GM12878 (cell line): ENCODE measurements at regions not wholly inside any gene's neighbourhood (a gene's known extent, or its start where the extent isn't known, plus 50 kb on each side); places are given as distances from the start of the nearest gene placed in this dataset.

Experiments
- ATAC-seq: fragments of 200-7000 bp; cut with Tn5 transposase; 3 replicates; pipeline ENCODE4 v1.9.1; 2020; ENCODE audit warnings: mild to moderate bottlenecking, moderate library complexity
- BruUV-seq: library from RNA; stranded (reverse); fragments of 400-500 nt; replicated peaks from 2 replicates; lab custom pipeline; 2021; lab: Mats Ljungman, UMichigan
- CTCF ChIA-PET: fragments of 300-600 bp; sonication (Branson Sonifier 250); formaldehyde crosslinking; extraction: SDS; loops from one replicate; lab custom pipeline; 2021; ENCODE audit warnings: inconsistent platforms; lab: Yijun Ruan, JAX
- POLR2A ChIA-PET: fragments of 350-600 bp; formaldehyde crosslinking; extraction: SDS; loops from one replicate; lab custom pipeline; 2021; ENCODE audit warnings: inconsistent platforms; lab: Charles Lee
- RAD21 ChIA-PET: fragments of 300-600 bp; sonication (Branson Sonifier 250); formaldehyde crosslinking; loops from one replicate; lab custom pipeline; 2023; ENCODE audit warnings: antibody characterized with exemption; ENCODE audit not compliant: unreplicated experiment; lab: Charles Lee
- SMC1A ChIA-PET: fragments of 300-600 bp; sonication (Branson Sonifier 250); formaldehyde crosslinking; loops from one replicate; lab custom pipeline; 2023; ENCODE audit not compliant: unreplicated experiment, uncharacterized antibody; lab: Charles Lee
- DNase-seq: peaks from one replicate; pipeline ENCODE4 v3.0.0-alpha.2; 2011; ENCODE audit warnings: low read depth, low spot score
- FAIRE-seq: peaks from 3 replicates; lab custom pipeline; 2011; peaks lifted over from hg19 to GRCh38; lab: Jason Lieb, UNC
- H2AFZ ChIP-seq: 2 replicates; pipeline ENCODE4 v1.6.0; 2011; ENCODE audit warnings: low read depth, low read length, control low read depth; ENCODE audit not compliant: control insufficient read depth
- H3K27ac ChIP-seq: 2 replicates; pipeline ENCODE4 v1.5.1; 2011; ENCODE audit warnings: control low read depth; ENCODE audit not compliant: control insufficient read depth, insufficient read depth
- H3K27me3 ChIP-seq, 2 experiments: replicated peaks in 1 of 2; 2 replicates each; pipeline versions ENCODE4 v1.6.0 to v1.6.1; 2011; ENCODE audit warnings: low read length in 1 of 2; ENCODE audit not compliant: control insufficient read depth in 2 of 2, insufficient read depth in 2 of 2
- H3K36me3 ChIP-seq, 2 experiments: 2 replicates each; pipeline ENCODE4 v1.5.1; 2011; ENCODE audit warnings: low read length in 1 of 2; ENCODE audit not compliant: control insufficient read depth in 2 of 2, insufficient read depth in 2 of 2
- H3K4me1 ChIP-seq: 2 replicates; pipeline ENCODE4 v1.6.1; 2011; ENCODE audit warnings: mild to moderate bottlenecking, low read length, moderate library complexity, mixed read lengths; ENCODE audit not compliant: control insufficient read depth, insufficient read depth
- H3K4me2 ChIP-seq: 2 replicates; pipeline ENCODE4 v1.6.0; 2011; ENCODE audit warnings: control low read depth; ENCODE audit not compliant: control insufficient read depth, insufficient read depth
- H3K4me3 ChIP-seq: fragments of 200-600 bp; sonication (generic); 2 replicates; pipeline ENCODE4 v1.5.1; 2016
- H3K79me2 ChIP-seq: 2 replicates; pipeline ENCODE4 v1.6.0; 2011; ENCODE audit warnings: low read length; ENCODE audit not compliant: control insufficient read depth, insufficient read depth
- H3K9ac ChIP-seq: 2 replicates; pipeline ENCODE4 v1.8.0; 2011; ENCODE audit warnings: low read length, control low read depth, mixed read lengths; ENCODE audit not compliant: control insufficient read depth, insufficient read depth
- H3K9me3 ChIP-seq: replicated peaks from 3 replicates; pipeline ENCODE4 v1.5.1; 2011; ENCODE audit warnings: mild to moderate bottlenecking, low read length; ENCODE audit not compliant: control insufficient read depth, insufficient read depth
- H4K20me1 ChIP-seq: 2 replicates; pipeline ENCODE4 v1.6.0; 2011; ENCODE audit not compliant: control insufficient read depth, insufficient read depth
- BMI1 ChIP-seq: fragments of 450-650 bp; IDR thresholded peaks from 2 replicates; pipeline ENCODE4 v1.6.1; 2016; ENCODE audit warnings: mild to moderate bottlenecking, moderate library complexity, borderline replicate concordance
- CHD2 ChIP-seq: IDR thresholded peaks from 2 replicates; pipeline ENCODE4 v1.6.1; 2011; ENCODE audit warnings: low read depth, low read length, improper control_type of control experiment, borderline replicate concordance
- FOS ChIP-seq: IDR thresholded peaks from 3 replicates; pipeline ENCODE4 v1.6.1; 2011; ENCODE audit warnings: borderline replicate concordance; ENCODE audit not compliant: insufficient read length; ENCODE audit errors: extremely low read depth
- IRF4 ChIP-seq: IDR thresholded peaks from 2 replicates; pipeline ENCODE4 v1.6.1; 2011; ENCODE audit warnings: low read depth, low read length
- SMC3 ChIP-seq: IDR thresholded peaks from 2 replicates; pipeline ENCODE4 v1.6.1; 2011; ENCODE audit warnings: low read length, improper control_type of control experiment, borderline replicate concordance
- STAT3 ChIP-seq: IDR thresholded peaks from 2 replicates; pipeline ENCODE4 v1.6.1; 2011; ENCODE audit warnings: low read depth, low read length, improper control_type of control experiment
- WGBS: methylation state at CpG from one replicate; pipeline ENCODE4 v1.1.6; 2016; ENCODE audit warnings: low lambda C conversion rate; ENCODE audit not compliant: insufficient replicate concordance, insufficient coverage; ENCODE audit errors: missing lambda C conversion rate; 5-methylcytosine and 5-hydroxymethylcytosine counted together
- in situ Hi-C: fragments of 300-500 bp; cut with MboI; formaldehyde crosslinking; loops from 9 replicates; pipeline ENCODE4 v1.14.3; 2018; ENCODE audit warnings: mixed read lengths
- intact Hi-C: fragments of 100-400 bp; cut with micrococcal nuclease; formaldehyde crosslinking; loops from one replicate; pipeline ENCODE4 v1.14.2; 2022; ENCODE audit not compliant: unreplicated experiment
- TF ChIP-seq, protein P1 (sequence below): fragments of 450-650 bp; formaldehyde crosslinking; IDR thresholded peaks from 2 replicates; pipeline ENCODE4 v1.4.0; 2022; ENCODE audit warnings: mild to moderate bottlenecking, moderate library complexity

DNA sequence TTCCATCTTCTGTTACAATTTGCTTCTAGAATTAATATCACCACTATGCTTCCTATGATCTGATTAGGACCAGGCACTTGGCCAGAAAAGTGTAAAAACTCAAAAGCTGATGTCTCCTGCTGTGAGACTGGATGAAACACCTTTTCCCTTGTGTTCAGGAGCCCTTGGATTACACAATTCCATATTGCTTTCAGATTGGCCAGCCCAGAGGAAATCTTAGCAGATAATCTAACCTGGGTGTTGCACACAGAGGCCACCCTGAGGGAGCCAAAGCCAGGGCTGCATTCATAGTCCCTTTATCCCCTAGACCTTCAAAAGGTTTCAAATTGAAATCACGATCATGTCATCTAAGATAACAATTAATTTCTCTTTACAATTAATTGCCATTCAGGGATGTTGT is 94.1 kb upstream of the SELENOP start:
- 0% methylated on average over 1 of the region's 1 CpG for WGBS
- H3K27ac ChIP-seq, result no peak overlapping the region
- DNase-seq, result no peak
- no peak overlapping the region for H2AFZ ChIP-seq
- no peak for FAIRE-seq
- ATAC-seq, result no peak
- ChIA-PET SMC1A (no interaction called here), RAD21 (no interaction called here), CTCF (interaction anchor here (0.5 to 1.7 kb wide), 3 partner anchors 10 to 40 kb away, joined by 3 to 7 read pairs (median 4); no protein-coding TSS in a partner anchor), POLR2A (no interaction called here)
- in situ Hi-C loops (loop anchor here (5.0 to 10.0 kb wide), 2 partner anchors 136 to 479 kb away; partner anchors contain the start of gene ANXA2R), intact Hi-C loops (loop anchor here (5.0 to 10.0 kb wide), 2 partner anchors 156 to 399 kb away; no protein-coding TSS in a partner anchor)
- no peaks in the 10 kb centered on the region for H3K79me2 ChIP-seq
- TF ChIP-seq BMI1 (no peak), IRF4 (no peak), FOS (no peak), CHD2 (no peak), SMC3 (no peak), STAT3 (no peak)
- TF ChIP-seq, protein P1, sequence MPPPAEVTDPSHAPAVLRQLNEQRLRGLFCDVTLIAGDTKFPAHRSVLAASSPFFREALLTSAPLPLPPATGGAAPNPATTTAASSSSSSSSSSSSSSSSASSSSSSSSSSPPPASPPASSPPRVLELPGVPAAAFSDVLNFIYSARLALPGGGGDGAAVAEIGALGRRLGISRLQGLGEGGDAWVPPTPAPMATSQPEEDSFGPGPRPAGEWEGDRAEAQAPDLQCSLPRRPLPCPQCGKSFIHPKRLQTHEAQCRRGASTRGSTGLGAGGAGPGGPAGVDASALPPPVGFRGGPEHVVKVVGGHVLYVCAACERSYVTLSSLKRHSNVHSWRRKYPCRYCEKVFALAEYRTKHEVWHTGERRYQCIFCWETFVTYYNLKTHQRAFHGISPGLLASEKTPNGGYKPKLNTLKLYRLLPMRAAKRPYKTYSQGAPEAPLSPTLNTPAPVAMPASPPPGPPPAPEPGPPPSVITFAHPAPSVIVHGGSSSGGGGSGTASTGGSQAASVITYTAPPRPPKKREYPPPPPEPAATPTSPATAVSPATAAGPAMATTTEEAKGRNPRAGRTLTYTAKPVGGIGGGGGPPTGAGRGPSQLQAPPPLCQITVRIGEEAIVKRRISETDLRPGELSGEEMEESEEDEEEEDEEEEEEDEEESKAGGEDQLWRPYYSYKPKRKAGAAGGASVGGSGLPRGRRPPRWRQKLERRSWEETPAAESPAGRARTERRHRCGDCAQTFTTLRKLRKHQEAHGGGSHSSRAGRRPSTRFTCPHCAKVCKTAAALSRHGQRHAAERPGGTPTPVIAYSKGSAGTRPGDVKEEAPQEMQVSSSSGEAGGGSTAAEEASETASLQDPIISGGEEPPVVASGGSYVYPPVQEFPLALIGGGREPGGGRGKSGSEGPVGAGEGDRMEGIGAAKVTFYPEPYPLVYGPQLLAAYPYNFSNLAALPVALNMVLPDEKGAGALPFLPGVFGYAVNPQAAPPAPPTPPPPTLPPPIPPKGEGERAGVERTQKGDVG, result no peak
- H4K20me1 ChIP-seq, result no peaks in the 10 kb centered on the region
- no TSS peak for BruUV-seq
- H3K4me3 ChIP-seq, result no peak overlapping the region
- no peak overlapping the region for H3K9ac ChIP-seq
- H3K27me3 ChIP-seq, result no peaks in the 10 kb centered on the region; a peak in 1 of 4 replicates
- no peaks in the 10 kb centered on the region for H3K36me3 ChIP-seq
- peaks cover 4% of the 10 kb centered on the region; the same call in 1 of the 2 replicates for H3K4me1 ChIP-seq
- no peak overlapping the region for H3K4me2 ChIP-seq
- no peaks in the 10 kb centered on the region for H3K9me3 ChIP-seq
